Activated T-cell treated with anti-CD3 and anti-CD28 coated beads, Interleukin-2, amount 50 U/mL, for 48 hours (primary cell): ENCODE measurements at regions not wholly inside any gene's neighbourhood (a gene's known extent, or its start where the extent isn't known, plus 50 kb on each side); places are given as distances from the start of the nearest gene placed in this dataset.
A peak's percentile ranks its signal among the peaks of the same experiment; 100 is the strongest.

Experiments used
- DNase-seq, 2 experiments: peaks; one replicate each; pipeline ENCODE4 v3.0.0-alpha.2; 2020

DNA sequence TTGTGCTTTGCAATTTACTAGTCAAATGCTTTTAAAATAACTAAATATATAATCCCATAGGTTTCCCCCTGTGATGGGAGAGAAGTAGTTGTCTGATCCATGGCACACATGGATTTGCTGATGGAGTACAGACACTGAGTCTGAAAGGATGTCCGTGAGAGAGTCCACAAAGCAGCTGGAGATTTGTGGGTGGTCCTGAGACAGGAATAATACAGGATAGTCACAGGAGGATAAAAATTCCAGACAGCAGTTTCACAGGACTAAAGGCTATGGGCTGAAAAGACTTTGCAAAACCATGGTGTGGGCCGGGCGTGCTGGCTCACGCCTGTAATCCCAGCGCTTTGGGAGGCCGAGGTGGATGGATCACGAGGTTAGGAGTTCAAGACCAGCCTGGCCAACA lies 58.7 kb upstream of the ZFR start:
- no peak for DNase-seq

- DNase-seq: no peak
Observed at GRCh38 chr5:32501071-32502002, 56.8 kb upstream of the ZFR start.

- no peak for DNase-seq
Observed at GRCh38 chr5:32500181-32500580, 55.6 kb upstream of the ZFR start.

- DNase-seq: peak in 1 of 2 experiments; percentile 36
Observed at GRCh38 chr5:32499261-32499660, 54.7 kb upstream of the ZFR start.

GRCh38 chr5:32498484-32498883 lies 53.9 kb upstream of the ZFR start:
- no peak for DNase-seq

DNA sequence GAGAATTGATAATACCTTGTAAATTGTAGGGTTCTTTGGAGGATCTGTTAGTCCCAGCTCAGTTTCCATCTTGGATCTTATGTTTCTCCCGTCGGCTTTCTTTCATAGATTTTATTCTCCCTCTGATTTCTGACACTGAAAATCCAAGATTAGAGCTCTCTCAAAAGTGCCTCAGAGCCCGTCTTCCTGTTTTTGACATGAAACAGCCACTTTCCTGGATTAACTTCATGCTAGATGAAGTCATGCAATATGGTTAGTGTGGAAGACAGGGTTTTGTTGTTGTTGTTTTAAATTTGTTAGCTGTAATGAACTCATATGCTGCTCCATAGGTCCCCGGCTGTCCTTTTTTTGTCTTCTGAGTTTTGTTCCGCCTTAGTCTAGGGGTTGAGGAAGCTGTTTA lies 51.6 kb upstream of the ZFR start:
- no peak for DNase-seq

DNA sequence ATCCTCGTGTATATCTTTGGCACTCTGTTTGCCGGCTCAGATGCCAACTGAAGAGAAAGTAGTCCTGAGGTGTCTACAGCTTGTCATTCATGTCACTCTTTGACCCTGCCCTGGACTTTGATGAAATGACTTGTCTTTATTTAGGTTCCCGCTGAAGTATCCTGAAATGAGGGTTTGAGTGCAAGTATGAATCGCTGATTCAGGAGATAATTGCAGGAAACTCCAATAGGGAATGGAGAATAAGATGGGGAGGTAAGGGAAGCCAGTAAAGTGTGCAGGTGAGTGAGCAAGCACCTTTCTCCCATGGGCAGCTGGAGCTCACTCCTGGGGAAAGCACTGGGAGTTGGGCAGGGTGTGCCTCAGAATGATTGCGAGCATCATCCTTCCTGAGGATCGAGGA lies 50.3 kb upstream of the ZFR start:
- DNase-seq: no peak
